ENCODE measurements at regions not wholly inside any gene's neighbourhood (a gene's known extent, or its start where the extent isn't known, plus 50 kb on each side); places are given as distances from the start of the nearest gene placed in this dataset.

- TF ChIP-seq EZH2 (IDR thresholded peaks at IDR 0.05; ENCODE audit: low read length, missing control alignments) (no peak), CTCF (conservative IDR thresholded peaks at IDR 0.05 in 1 of 2, IDR thresholded peaks at IDR 0.05 in 1 of 2; ENCODE audit: low read depth in 1 of 2, low read length in 2 of 2) (no peak)
Measured at GRCh38 chr4:119834906-119835612, 206.5 kb upstream of the PDE5A start.

Measured in fibroblast of lung (primary cell).